GM18873 (cell line): ENCODE measurements at regions not wholly inside any gene's neighbourhood (a gene's known extent, or its start where the extent isn't known, plus 50 kb on each side); places are given as distances from the start of the nearest gene placed in this dataset.

Experiments
- ATAC-seq: cut with Tn5 transposase; IDR thresholded peaks from one replicate; pipeline ENCODE4 v1.9.1; 2021; ENCODE audit warnings: mild to moderate bottlenecking, moderate library complexity, moderate number of reproducible peaks; ENCODE audit not compliant: unreplicated experiment, low FRiP score

GRCh38 chr21:16563116-16563515, 833.3 kb downstream of the USP25 start:
- no peak for ATAC-seq

GRCh38 chr21:16563795-16564194, 834.0 kb downstream of the USP25 start:
- ATAC-seq = no peak

- no peak for ATAC-seq
These were observed 838.5 kb downstream of the USP25 start for GRCh38 chr21:16568244-16568643.

- ATAC-seq = no peak
These were observed 838.9 kb downstream of the USP25 start for GRCh38 chr21:16568661-16569060.

- ATAC-seq = no peak
These were observed 839.9 kb downstream of the USP25 start for GRCh38 chr21:16569679-16570078.

GRCh38 chr21:16570171-16570570, 840.4 kb downstream of the USP25 start:
- ATAC-seq = no peak

- ATAC-seq = no peak
These were observed 841.1 kb downstream of the USP25 start for GRCh38 chr21:16570856-16571255.

GRCh38 chr21:16571594-16571993, 841.8 kb downstream of the USP25 start:
- no peak for ATAC-seq

GRCh38 chr21:16572032-16572431, 842.2 kb downstream of the USP25 start:
- ATAC-seq = no peak

- no peak for ATAC-seq
These were observed 843.8 kb downstream of the USP25 start for GRCh38 chr21:16573578-16573977.

- no peak for ATAC-seq
These were observed 848.2 kb downstream of the USP25 start for GRCh38 chr21:16577975-16578374.

GRCh38 chr21:16578912-16579311, 849.1 kb downstream of the USP25 start:
- no peak for ATAC-seq

GRCh38 chr21:16579538-16579937, 849.8 kb downstream of the USP25 start:
- ATAC-seq = no peak

GRCh38 chr21:16580661-16581060, 850.9 kb downstream of the USP25 start:
- ATAC-seq = no peak

GRCh38 chr21:16583556-16583955, 853.8 kb downstream of the USP25 start:
- ATAC-seq = no peak

- no peak for ATAC-seq
These were observed 855.0 kb downstream of the USP25 start for GRCh38 chr21:16584756-16585155.

- ATAC-seq = no peak
These were observed 856.1 kb downstream of the USP25 start for GRCh38 chr21:16585896-16586295.

- no peak for ATAC-seq
These were observed 857.4 kb downstream of the USP25 start for GRCh38 chr21:16587141-16587581.

GRCh38 chr21:16587681-16588375, 858.0 kb downstream of the USP25 start:
- ATAC-seq = no peak

- ATAC-seq = no peak
These were observed 858.7 kb downstream of the USP25 start for GRCh38 chr21:16588433-16588860.

GRCh38 chr21:16589006-16589898, 859.5 kb downstream of the USP25 start:
- no peak for ATAC-seq

GRCh38 chr21:16590186-16590585, 860.4 kb downstream of the USP25 start:
- no peak for ATAC-seq
